HepG2 (cell line): ENCODE measurements at regions not wholly inside any gene's neighbourhood (a gene's known extent, or its start where the extent isn't known, plus 50 kb on each side); places are given as distances from the start of the nearest gene placed in this dataset.

Experiments
- ATAC-seq: fragments of 200-7000 bp; cut with Tn5 transposase; 3 replicates; pipeline ENCODE4 v1.9.1; 2020; ENCODE audit warnings: mild to moderate bottlenecking, moderate library complexity
- BruUV-seq: library from RNA; stranded (reverse); fragments of 400-500 nt; replicated peaks from 2 replicates; lab custom pipeline; 2021; lab: Mats Ljungman, UMichigan
- CTCF ChIA-PET: fragments of 300-600 bp; formaldehyde crosslinking; extraction: SDS; loops from one replicate; lab custom pipeline; 2021; ENCODE audit warnings: low total read pairs, inconsistent platforms, low intra/inter-chr PET ratio; lab: Yijun Ruan, JAX
- POLR2A ChIA-PET: fragments of 350-600 bp; sonication (Branson Sonifier 250); formaldehyde crosslinking; loops from one replicate; lab custom pipeline; 2020; ENCODE audit warnings: antibody characterized with exemption, inconsistent platforms; lab: Yijun Ruan, JAX
- DNase-seq: peaks from one replicate; pipeline ENCODE4 v3.0.0-alpha.2; 2015; ENCODE audit warnings: low spot score
- FAIRE-seq: peaks from 3 replicates; lab custom pipeline; 2011; peaks lifted over from hg19 to GRCh38; lab: Jason Lieb, UNC
- H2AFZ ChIP-seq: one replicate; pipeline ENCODE4 v1.6.1; 2011; ENCODE audit warnings: low read length, inconsistent platforms
- H3K27ac ChIP-seq: fragments of 300-600 bp; 3 replicates; pipeline ENCODE4 v1.8.0; 2011; ENCODE audit warnings: mixed run types, mild to moderate bottlenecking, mixed read lengths, low read length, inconsistent platforms; ENCODE audit not compliant: insufficient read depth; ENCODE audit errors: extremely low read length
- H3K27me3 ChIP-seq, 2 experiments: fragments of 200-600 bp in 1 of 2; 2 replicates in 1 of 2; 3 replicates in 1 of 2; pipeline versions ENCODE4 v1.6.0 to v1.8.0; 2011; ENCODE audit warnings: low read length in 2 of 2, mild to moderate bottlenecking in 2 of 2, moderate library complexity in 2 of 2, inconsistent platforms in 1 of 2; ENCODE audit not compliant: insufficient read depth in 2 of 2, control insufficient read depth in 1 of 2
- H3K36me3 ChIP-seq, 2 experiments: fragments of 200-600 bp in 1 of 2; replicated peaks in 1 of 2; 2 replicates in 1 of 2; 3 replicates in 1 of 2; pipeline versions ENCODE4 v1.5.1 to v1.8.0; 2011; ENCODE audit warnings: low read length in 2 of 2, inconsistent platforms in 1 of 2; ENCODE audit not compliant: insufficient read depth in 2 of 2, control insufficient read depth in 1 of 2
- H3K4me1 ChIP-seq: 2 replicates; pipeline ENCODE4 v1.5.1; 2012; ENCODE audit warnings: low read length, inconsistent platforms; ENCODE audit not compliant: insufficient read depth
- H3K4me2 ChIP-seq: 2 replicates; pipeline ENCODE4 v1.6.0; 2011; ENCODE audit warnings: low read depth, low read length, inconsistent platforms
- H3K4me3 ChIP-seq, 3 experiments: fragments of 200-600 bp in 1 of 3; sonication (generic), shearing (Covaris generic) in 1 of 3; replicated peaks in 1 of 3; 2 replicates each; pipeline ENCODE4 v1.5.1; 2011 to 2016; ENCODE audit warnings: low read length in 3 of 3, inconsistent platforms in 2 of 3, low read depth in 2 of 3, mild to moderate bottlenecking in 2 of 3, control low read depth in 1 of 3, mixed read lengths in 1 of 3; ENCODE audit not compliant: insufficient read depth in 1 of 3
- H3K79me2 ChIP-seq: one replicate; pipeline ENCODE4 v1.6.1; 2011; ENCODE audit warnings: low read length, inconsistent platforms; ENCODE audit not compliant: insufficient read depth
- H3K9ac ChIP-seq: 2 replicates; pipeline ENCODE4 v1.6.0; 2011; ENCODE audit warnings: mild to moderate bottlenecking, low read depth, low read length, inconsistent platforms; ENCODE audit not compliant: insufficient read depth
- H3K9me3 ChIP-seq: 2 replicates; pipeline ENCODE4 v1.5.1; 2012; ENCODE audit warnings: mild to moderate bottlenecking, low read length
- H4K20me1 ChIP-seq: 2 replicates; pipeline ENCODE4 v1.6.0; 2011; ENCODE audit warnings: inconsistent platforms, mild to moderate bottlenecking, low read length, moderate library complexity; ENCODE audit not compliant: insufficient read depth
- TFDP2 ChIP-seq: sonication (generic); formaldehyde crosslinking; IDR thresholded peaks from 2 replicates; pipeline ENCODE4 v1.4.0; 2020; ENCODE audit warnings: missing genetic modification reagents
- ZBTB7A ChIP-seq: sonication (generic); formaldehyde crosslinking; IDR thresholded peaks from 2 replicates; pipeline ENCODE4 v1.8.0; 2022; ENCODE audit warnings: mild to moderate bottlenecking, missing genetic modification reagents
- ZNF160 ChIP-seq: sonication (generic); formaldehyde crosslinking; IDR thresholded peaks from 2 replicates; pipeline ENCODE4 v1.8.0; 2022; ENCODE audit warnings: mild to moderate bottlenecking, inconsistent platforms, missing genetic modification reagents
- ZNF563 ChIP-seq: sonication (generic); formaldehyde crosslinking; IDR thresholded peaks from 2 replicates; pipeline ENCODE4 v1.8.0; 2022; ENCODE audit warnings: mild to moderate bottlenecking, moderate library complexity, missing genetic modification reagents
- ZNF790 ChIP-seq: sonication (generic); formaldehyde crosslinking; IDR thresholded peaks from 2 replicates; pipeline ENCODE4 v1.8.0; 2022; ENCODE audit warnings: missing genetic modification reagents, mild to moderate bottlenecking, borderline replicate concordance
- WGBS: methylation state at CpG from one replicate; pipeline ENCODE4 v1.1.6; 2017; ENCODE audit warnings: low lambda C conversion rate; 5-methylcytosine and 5-hydroxymethylcytosine counted together
- in situ Hi-C: cut with HindIII; loops from 2 replicates; pipeline ENCODE4 v1.10.0; 2017; ENCODE audit warnings: low pct_unique_long_range_greater_than_20kb; ENCODE audit not compliant: extremely low pct_ligation_motif_present
- intact Hi-C: fragments of 100-400 bp; cut with micrococcal nuclease; formaldehyde crosslinking; loops from one replicate; pipeline ENCODE4 v1.10.0; 2022; ENCODE audit not compliant: unreplicated experiment
- TF ChIP-seq, protein P1 (sequence below): sonication (generic); formaldehyde crosslinking; IDR thresholded peaks from 2 replicates; pipeline ENCODE4 v1.5.1; 2020; ENCODE audit warnings: mild to moderate bottlenecking, missing genetic modification reagents, borderline replicate concordance
- TF ChIP-seq, protein P2 (sequence below): sonication (generic); formaldehyde crosslinking; IDR thresholded peaks from 2 replicates; pipeline ENCODE4 v1.5.0; 2020; ENCODE audit warnings: mild to moderate bottlenecking, missing genetic modification reagents
- TF ChIP-seq, protein P3 (sequence below): sonication (generic); formaldehyde crosslinking; IDR thresholded peaks from 2 replicates; pipeline ENCODE4 v1.4.0; 2020; ENCODE audit warnings: missing genetic modification reagents

DNA sequence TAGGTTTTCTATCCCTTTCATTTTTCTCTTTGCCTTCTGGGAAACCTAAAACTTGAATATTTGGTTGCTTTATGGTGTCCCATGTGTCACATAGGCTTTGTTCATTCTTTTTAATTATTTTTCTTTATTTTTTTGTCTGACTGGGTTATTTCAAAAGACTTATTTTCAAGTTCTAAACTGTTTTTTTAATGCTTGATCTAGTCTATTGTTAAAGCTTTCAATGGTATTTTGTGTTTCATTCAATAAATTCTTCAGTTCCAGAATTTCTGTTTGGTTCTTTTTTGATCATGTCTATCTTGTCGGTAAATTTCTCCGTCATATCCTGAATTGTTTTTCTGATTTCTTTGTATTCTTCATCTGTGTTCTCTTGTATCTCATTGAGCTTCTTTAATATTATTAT is 86.8 kb downstream of the NPS start:
- 53% methylated on average over 2 of the region's 2 CpGs for WGBS
- Histone ChIP-seq H3K79me2 (no peaks in the 10 kb centered on the region), H3K9me3 (peaks cover 43% of the 10 kb centered on the region), H3K4me1 (no peaks in the 10 kb centered on the region), H3K9ac (no peak overlapping the region), H2AFZ (no peak overlapping the region), H3K27ac (no peak overlapping the region), H3K4me2 (no peak overlapping the region), H3K36me3 (no peaks in the 10 kb centered on the region), H3K27me3 (no peaks in the 10 kb centered on the region), H3K4me3 (no peak overlapping the region), H4K20me1 (no peaks in the 10 kb centered on the region)
- in situ Hi-C loops (no loop called here), intact Hi-C loops (no loop called here)
- FAIRE-seq (no peak), DNase-seq (no peak), ATAC-seq (no peak)
- POLR2A ChIA-PET: no interaction called here
- no TSS peak for BruUV-seq
- CTCF ChIA-PET: no interaction called here
- TF ChIP-seq ZNF160 (peak; percentile 84; the same call in 1 of the 2 replicates), ZBTB7A (CRISPR knock-in tag) (no peak)

GRCh38 chr10:127648885-127649284 is 88.1 kb upstream of the FOXI2 start:
- Histone ChIP-seq H3K36me3 (no peaks in the 10 kb centered on the region), H2AFZ (no peak overlapping the region), H3K4me1 (no peaks in the 10 kb centered on the region), H3K27ac (no peak overlapping the region), H3K4me2 (no peak overlapping the region), H3K79me2 (no peaks in the 10 kb centered on the region), H3K4me3 (no peak overlapping the region), H3K27me3 (no peaks in the 10 kb centered on the region), H3K9ac (no peak overlapping the region), H3K9me3 (no peaks in the 10 kb centered on the region), H4K20me1 (no peaks in the 10 kb centered on the region)
- 47% methylated on average over 3 of the region's 3 CpGs for WGBS
- ATAC-seq (no peak), DNase-seq (no peak), FAIRE-seq (no peak)
- intact Hi-C loops: loop anchor here (5.0 kb wide), 1 partner anchor 203 kb away; no protein-coding TSS in a partner anchor
- POLR2A ChIA-PET: no interaction called here
- CTCF ChIA-PET: no interaction called here
- BruUV-seq: no TSS peak
- in situ Hi-C loops: no loop called here
- TF ChIP-seq ZNF563 (no peak), TFDP2 (CRISPR knock-in tag) (no peak), ZNF790 (no peak)
- TF ChIP-seq, protein P1, sequence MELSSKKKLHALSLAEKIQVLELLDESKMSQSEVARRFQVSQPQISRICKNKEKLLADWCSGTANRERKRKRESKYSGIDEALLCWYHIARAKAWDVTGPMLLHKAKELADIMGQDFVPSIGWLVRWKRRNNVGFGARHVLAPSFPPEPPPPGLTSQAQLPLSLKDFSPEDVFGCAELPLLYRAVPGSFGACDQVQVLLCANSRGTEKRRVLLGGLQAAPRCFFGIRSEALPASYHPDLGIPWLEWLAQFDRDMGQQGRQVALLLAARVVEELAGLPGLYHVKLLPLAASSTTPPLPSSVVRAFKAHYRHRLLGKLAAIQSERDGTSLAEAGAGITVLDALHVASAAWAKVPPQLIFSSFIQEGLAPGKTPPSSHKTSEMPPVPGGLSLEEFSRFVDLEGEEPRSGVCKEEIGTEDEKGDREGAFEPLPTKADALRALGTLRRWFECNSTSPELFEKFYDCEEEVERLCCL (CRISPR knock-in tag): no peak
- TF ChIP-seq, protein P2, sequence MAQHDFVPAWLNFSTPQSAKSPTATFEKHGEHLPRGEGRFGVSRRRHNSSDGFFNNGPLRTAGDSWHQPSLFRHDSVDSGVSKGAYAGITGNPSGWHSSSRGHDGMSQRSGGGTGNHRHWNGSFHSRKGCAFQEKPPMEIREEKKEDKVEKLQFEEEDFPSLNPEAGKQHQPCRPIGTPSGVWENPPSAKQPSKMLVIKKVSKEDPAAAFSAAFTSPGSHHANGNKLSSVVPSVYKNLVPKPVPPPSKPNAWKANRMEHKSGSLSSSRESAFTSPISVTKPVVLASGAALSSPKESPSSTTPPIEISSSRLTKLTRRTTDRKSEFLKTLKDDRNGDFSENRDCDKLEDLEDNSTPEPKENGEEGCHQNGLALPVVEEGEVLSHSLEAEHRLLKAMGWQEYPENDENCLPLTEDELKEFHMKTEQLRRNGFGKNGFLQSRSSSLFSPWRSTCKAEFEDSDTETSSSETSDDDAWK (CRISPR knock-in tag): no peak
- TF ChIP-seq, protein P3, sequence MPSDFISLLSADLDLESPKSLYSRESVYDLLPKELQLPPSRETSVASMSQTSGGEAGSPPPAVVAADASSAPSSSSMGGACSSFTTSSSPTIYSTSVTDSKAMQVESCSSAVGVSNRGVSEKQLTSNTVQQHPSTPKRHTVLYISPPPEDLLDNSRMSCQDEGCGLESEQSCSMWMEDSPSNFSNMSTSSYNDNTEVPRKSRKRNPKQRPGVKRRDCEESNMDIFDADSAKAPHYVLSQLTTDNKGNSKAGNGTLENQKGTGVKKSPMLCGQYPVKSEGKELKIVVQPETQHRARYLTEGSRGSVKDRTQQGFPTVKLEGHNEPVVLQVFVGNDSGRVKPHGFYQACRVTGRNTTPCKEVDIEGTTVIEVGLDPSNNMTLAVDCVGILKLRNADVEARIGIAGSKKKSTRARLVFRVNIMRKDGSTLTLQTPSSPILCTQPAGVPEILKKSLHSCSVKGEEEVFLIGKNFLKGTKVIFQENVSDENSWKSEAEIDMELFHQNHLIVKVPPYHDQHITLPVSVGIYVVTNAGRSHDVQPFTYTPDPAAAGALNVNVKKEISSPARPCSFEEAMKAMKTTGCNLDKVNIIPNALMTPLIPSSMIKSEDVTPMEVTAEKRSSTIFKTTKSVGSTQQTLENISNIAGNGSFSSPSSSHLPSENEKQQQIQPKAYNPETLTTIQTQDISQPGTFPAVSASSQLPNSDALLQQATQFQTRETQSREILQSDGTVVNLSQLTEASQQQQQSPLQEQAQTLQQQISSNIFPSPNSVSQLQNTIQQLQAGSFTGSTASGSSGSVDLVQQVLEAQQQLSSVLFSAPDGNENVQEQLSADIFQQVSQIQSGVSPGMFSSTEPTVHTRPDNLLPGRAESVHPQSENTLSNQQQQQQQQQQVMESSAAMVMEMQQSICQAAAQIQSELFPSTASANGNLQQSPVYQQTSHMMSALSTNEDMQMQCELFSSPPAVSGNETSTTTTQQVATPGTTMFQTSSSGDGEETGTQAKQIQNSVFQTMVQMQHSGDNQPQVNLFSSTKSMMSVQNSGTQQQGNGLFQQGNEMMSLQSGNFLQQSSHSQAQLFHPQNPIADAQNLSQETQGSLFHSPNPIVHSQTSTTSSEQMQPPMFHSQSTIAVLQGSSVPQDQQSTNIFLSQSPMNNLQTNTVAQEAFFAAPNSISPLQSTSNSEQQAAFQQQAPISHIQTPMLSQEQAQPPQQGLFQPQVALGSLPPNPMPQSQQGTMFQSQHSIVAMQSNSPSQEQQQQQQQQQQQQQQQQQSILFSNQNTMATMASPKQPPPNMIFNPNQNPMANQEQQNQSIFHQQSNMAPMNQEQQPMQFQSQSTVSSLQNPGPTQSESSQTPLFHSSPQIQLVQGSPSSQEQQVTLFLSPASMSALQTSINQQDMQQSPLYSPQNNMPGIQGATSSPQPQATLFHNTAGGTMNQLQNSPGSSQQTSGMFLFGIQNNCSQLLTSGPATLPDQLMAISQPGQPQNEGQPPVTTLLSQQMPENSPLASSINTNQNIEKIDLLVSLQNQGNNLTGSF: no peak
